Astrocyte (in vitro differentiated cells and primary cell): ENCODE measurements at regions not wholly inside any gene's neighbourhood (a gene's known extent, or its start where the extent isn't known, plus 50 kb on each side); places are given as distances from the start of the nearest gene placed in this dataset.
A peak's percentile ranks its signal among the peaks of the same experiment; 100 is the strongest.

Experiments
- DNase-seq: peaks from one replicate; pipeline ENCODE4 v3.0.0-alpha.2; 2010; ENCODE audit warnings: low read depth
- FAIRE-seq: peaks from 2 replicates; lab custom pipeline; 2011; peaks lifted over from hg19 to GRCh38; lab: Jason Lieb, UNC
- H2AFZ ChIP-seq: 2 replicates; pipeline ENCODE4 v1.6.0; 2012; ENCODE audit warnings: low read depth, low read length, inconsistent platforms
- H3K27ac ChIP-seq: 2 replicates; pipeline ENCODE4 v1.5.1; 2011; ENCODE audit warnings: low read depth, low read length, inconsistent platforms
- H3K27me3 ChIP-seq: 2 replicates; pipeline ENCODE4 v1.6.0; 2011; ENCODE audit warnings: low read length, inconsistent platforms; ENCODE audit not compliant: insufficient read depth
- H3K36me3 ChIP-seq: 2 replicates; pipeline ENCODE4 v1.5.1; 2011; ENCODE audit warnings: low read length, inconsistent platforms; ENCODE audit not compliant: insufficient read depth
- H3K4me1 ChIP-seq: 2 replicates; pipeline ENCODE4 v1.5.1; 2011; ENCODE audit warnings: low read length, inconsistent platforms; ENCODE audit not compliant: insufficient read depth
- H3K4me2 ChIP-seq: 2 replicates; pipeline ENCODE4 v1.6.0; 2012; ENCODE audit warnings: low read length, inconsistent platforms
- H3K4me3 ChIP-seq: 2 replicates; pipeline ENCODE4 v1.5.1; 2011; ENCODE audit warnings: low read depth, mild to moderate bottlenecking, low read length, inconsistent platforms; ENCODE audit not compliant: insufficient read depth
- H3K79me2 ChIP-seq: 2 replicates; pipeline ENCODE4 v1.6.0; 2012; ENCODE audit warnings: mild to moderate bottlenecking, low read length, inconsistent platforms; ENCODE audit not compliant: insufficient read depth
- H3K9ac ChIP-seq: 2 replicates; pipeline ENCODE4 v1.6.0; 2012; ENCODE audit warnings: mild to moderate bottlenecking, low read length, inconsistent platforms
- H3K9me3 ChIP-seq: 2 replicates; pipeline ENCODE4 v1.5.1; 2012; ENCODE audit warnings: low read depth, mild to moderate bottlenecking, low read length, inconsistent platforms; ENCODE audit not compliant: insufficient read depth
- H4K20me1 ChIP-seq: 2 replicates; pipeline ENCODE4 v1.6.0; 2012; ENCODE audit warnings: low read length, inconsistent platforms; ENCODE audit not compliant: insufficient read depth
- H3K27ac Mint-ChIP-seq: one replicate; pipeline ENCODE4 v1.8.0; 2021; ENCODE audit warnings: mild to moderate bottlenecking, mixed read lengths; ENCODE audit not compliant: unreplicated experiment
- H3K27me3 Mint-ChIP-seq: one replicate; pipeline ENCODE4 v1.8.0; 2021; ENCODE audit warnings: low read depth, mixed read lengths; ENCODE audit not compliant: unreplicated experiment
- H3K36me3 Mint-ChIP-seq: one replicate; pipeline ENCODE4 v1.8.0; 2021; ENCODE audit warnings: low read depth, mixed read lengths; ENCODE audit not compliant: unreplicated experiment
- H3K4me1 Mint-ChIP-seq: one replicate; pipeline ENCODE4 v1.8.0; 2021; ENCODE audit warnings: low read depth, mixed read lengths; ENCODE audit not compliant: unreplicated experiment
- H3K4me3 Mint-ChIP-seq: one replicate; pipeline ENCODE4 v1.8.0; 2021; ENCODE audit warnings: mild to moderate bottlenecking, moderate library complexity, mixed read lengths; ENCODE audit not compliant: unreplicated experiment
- H3K9me3 Mint-ChIP-seq: one replicate; pipeline ENCODE4 v1.8.0; 2021; ENCODE audit warnings: mild to moderate bottlenecking, mixed read lengths; ENCODE audit not compliant: unreplicated experiment
- EZH2 ChIP-seq: IDR thresholded peaks from 2 replicates; pipeline ENCODE4 v1.6.1; 2012; ENCODE audit warnings: mild to moderate bottlenecking, low read length, inconsistent platforms; ENCODE audit not compliant: insufficient read depth
- TF ChIP-seq, protein P1 (sequence below): IDR thresholded peaks from 2 replicates; pipeline ENCODE4 v1.5.1; 2011; ENCODE audit warnings: low read depth, mild to moderate bottlenecking, inconsistent platforms, low read length, moderate library complexity; ENCODE audit not compliant: insufficient read depth

DNA sequence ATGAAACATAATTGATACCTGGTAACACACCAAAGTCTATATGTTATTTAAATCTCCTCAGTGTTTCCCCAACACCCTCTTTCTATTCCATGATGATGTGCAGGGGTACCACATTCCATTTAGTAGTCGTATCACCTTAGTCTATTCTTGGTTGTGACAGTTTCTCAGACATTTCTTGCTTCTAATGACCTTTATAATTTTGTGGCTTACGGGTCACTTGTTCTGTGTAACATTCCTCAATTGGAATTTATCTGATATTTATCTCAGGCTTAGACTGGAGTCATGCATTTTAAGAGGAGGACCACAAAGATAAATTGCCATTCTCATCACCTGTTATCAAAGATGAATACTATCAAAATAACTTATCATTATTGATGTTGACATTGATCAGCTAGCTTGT, 679.6 kb downstream of the USP25 start:
- Histone ChIP-seq H3K27me3 (no peaks in the 10 kb centered on the region), H3K79me2 (peaks cover 3% of the 10 kb centered on the region), H3K4me1 (no peaks in the 10 kb centered on the region), H3K9me3 (no peaks in the 10 kb centered on the region), H3K4me2 (no peak overlapping the region), H3K9ac (no peak overlapping the region), H3K27ac (no peak overlapping the region), H2AFZ (no peak overlapping the region), H4K20me1 (no peaks in the 10 kb centered on the region), H3K4me3 (no peak overlapping the region), H3K36me3 (no peaks in the 10 kb centered on the region)
- DNase-seq (peak; percentile 68), FAIRE-seq (no peak)
- Mint-ChIP-seq H3K36me3 (no peaks in the 10 kb centered on the region), H3K27me3 (no peaks in the 10 kb centered on the region), H3K4me1 (peaks cover 2% of the 10 kb centered on the region), H3K27ac (no peak overlapping the region), H3K9me3 (peaks cover 5% of the 10 kb centered on the region), H3K4me3 (no peak overlapping the region)
- TF ChIP-seq, protein P1, sequence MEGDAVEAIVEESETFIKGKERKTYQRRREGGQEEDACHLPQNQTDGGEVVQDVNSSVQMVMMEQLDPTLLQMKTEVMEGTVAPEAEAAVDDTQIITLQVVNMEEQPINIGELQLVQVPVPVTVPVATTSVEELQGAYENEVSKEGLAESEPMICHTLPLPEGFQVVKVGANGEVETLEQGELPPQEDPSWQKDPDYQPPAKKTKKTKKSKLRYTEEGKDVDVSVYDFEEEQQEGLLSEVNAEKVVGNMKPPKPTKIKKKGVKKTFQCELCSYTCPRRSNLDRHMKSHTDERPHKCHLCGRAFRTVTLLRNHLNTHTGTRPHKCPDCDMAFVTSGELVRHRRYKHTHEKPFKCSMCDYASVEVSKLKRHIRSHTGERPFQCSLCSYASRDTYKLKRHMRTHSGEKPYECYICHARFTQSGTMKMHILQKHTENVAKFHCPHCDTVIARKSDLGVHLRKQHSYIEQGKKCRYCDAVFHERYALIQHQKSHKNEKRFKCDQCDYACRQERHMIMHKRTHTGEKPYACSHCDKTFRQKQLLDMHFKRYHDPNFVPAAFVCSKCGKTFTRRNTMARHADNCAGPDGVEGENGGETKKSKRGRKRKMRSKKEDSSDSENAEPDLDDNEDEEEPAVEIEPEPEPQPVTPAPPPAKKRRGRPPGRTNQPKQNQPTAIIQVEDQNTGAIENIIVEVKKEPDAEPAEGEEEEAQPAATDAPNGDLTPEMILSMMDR = no peak
- TF ChIP-seq EZH2 = no peak

DNA sequence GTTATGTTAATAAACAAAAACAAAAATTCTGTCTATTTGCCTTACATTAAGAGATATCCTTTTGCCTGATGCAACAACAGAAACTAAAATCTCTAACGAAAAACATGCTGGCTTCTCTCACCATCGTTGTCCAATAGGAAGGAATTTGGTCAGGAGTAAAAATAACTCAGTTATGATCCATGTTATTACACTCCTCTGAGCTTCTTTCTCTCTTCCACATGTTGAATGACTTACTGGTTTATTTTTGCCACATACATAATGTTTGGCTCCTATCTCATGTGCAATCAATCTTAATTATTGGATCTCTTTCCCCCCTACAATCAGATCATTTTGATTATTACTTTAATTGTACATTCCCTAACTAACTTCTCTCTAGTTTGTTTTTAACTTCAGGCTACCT, 688.4 kb downstream of the USP25 start:
- no peaks in the 10 kb centered on the region for H3K27me3 Mint-ChIP-seq
- no peak overlapping the region for H3K4me3 Mint-ChIP-seq
- Histone ChIP-seq H2AFZ (no peak overlapping the region), H3K9ac (peak overlapping the region; percentile 88), H3K27ac (peak overlapping the region; percentile 80), H3K27me3 (no peaks in the 10 kb centered on the region), H4K20me1 (no peaks in the 10 kb centered on the region), H3K9me3 (no peaks in the 10 kb centered on the region), H3K4me2 (peak overlapping the region; percentile 89), H3K79me2 (peaks cover 44% of the 10 kb centered on the region), H3K4me1 (peaks cover 13% of the 10 kb centered on the region), H3K36me3 (no peaks in the 10 kb centered on the region), H3K4me3 (no peak overlapping the region)
- H3K4me1 Mint-ChIP-seq = peaks cover 2% of the 10 kb centered on the region
- H3K36me3 Mint-ChIP-seq = no peaks in the 10 kb centered on the region
- no peaks in the 10 kb centered on the region for H3K9me3 Mint-ChIP-seq
- no peak overlapping the region for H3K27ac Mint-ChIP-seq
- FAIRE-seq (no peak), DNase-seq (peak; percentile 62)
- TF ChIP-seq, protein P1 = no peak
- TF ChIP-seq EZH2 = no peak

DNA sequence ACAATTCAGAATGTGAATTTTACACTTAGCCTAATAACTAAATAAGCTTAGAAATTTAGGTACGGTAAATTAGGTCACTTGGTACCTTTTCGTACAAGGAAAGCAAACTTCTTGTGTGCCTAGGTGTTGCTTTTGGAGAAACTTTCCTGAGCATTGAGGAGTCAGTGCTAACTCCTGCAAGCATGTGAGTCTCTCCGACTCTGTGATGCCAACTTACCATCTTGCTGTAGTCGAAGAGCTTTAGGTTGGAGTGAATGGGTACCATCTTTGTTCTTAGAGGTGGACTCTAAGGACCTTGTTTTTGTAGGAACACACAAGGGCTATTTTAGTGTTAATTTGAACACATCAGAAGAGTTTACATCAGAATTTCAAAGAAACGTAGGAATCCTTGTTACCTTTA, 688.9 kb downstream of the USP25 start:
- no peaks in the 10 kb centered on the region for H3K27me3 ChIP-seq
- Mint-ChIP-seq H3K36me3 (no peaks in the 10 kb centered on the region), H3K27me3 (no peaks in the 10 kb centered on the region), H3K4me1 (peaks cover 2% of the 10 kb centered on the region), H3K27ac (no peak overlapping the region), H3K4me3 (no peak overlapping the region), H3K9me3 (no peaks in the 10 kb centered on the region)
- H3K79me2 ChIP-seq = peaks cover 48% of the 10 kb centered on the region
- DNase-seq (peak; percentile 16), FAIRE-seq (no peak)
- H4K20me1 ChIP-seq = no peaks in the 10 kb centered on the region
- peak overlapping the region; percentile 33 for H2AFZ ChIP-seq
- peaks cover 13% of the 10 kb centered on the region for H3K4me1 ChIP-seq
- H3K9ac ChIP-seq = peak overlapping the region; percentile 88
- no peaks in the 10 kb centered on the region for H3K36me3 ChIP-seq
- H3K4me2 ChIP-seq = peak overlapping the region; percentile 89
- H3K27ac ChIP-seq = peak overlapping the region; percentile 80
- H3K4me3 ChIP-seq = peak overlapping the region; percentile 73
- H3K9me3 ChIP-seq = no peaks in the 10 kb centered on the region
- TF ChIP-seq, protein P1 = no peak
